ENCODE measurements at regions not wholly inside any gene's neighbourhood (a gene's known extent, or its start where the extent isn't known, plus 50 kb on each side); places are given as distances from the start of the nearest gene placed in this dataset.

DNA sequence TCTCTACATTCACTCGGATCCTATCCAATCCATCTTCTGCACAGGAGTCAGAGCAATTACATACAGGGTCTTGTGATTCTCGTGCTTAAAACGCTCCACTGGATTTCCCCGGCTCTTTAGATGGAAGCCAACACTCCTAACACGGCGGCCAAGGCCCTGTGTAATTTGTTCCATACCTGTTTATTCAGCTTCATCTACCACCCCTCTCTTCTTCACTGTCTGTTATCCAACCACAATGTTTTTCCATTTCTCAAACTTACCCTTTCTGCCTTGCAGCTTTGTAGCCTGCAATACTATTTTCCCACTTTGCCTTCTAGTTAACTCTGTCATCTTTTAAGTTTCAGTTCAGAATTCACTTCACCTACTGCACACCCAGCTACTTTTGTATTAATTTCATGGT lies 249.6 kb upstream of the USP25 start:
- peaks cover 21% of the 10 kb centered on the region for H3K4me1 Mint-ChIP-seq
- ATAC-seq (peak; percentile 37), DNase-seq (peak; percentile 13)
- no peaks in the 10 kb centered on the region for H3K27me3 Mint-ChIP-seq
- H3K9me3 Mint-ChIP-seq (ENCODE audit: low read depth), result peaks cover 17% of the 10 kb centered on the region
- CTCF ChIA-PET, result interaction anchor here (0.5 kb wide), 1 partner anchor 577 kb away, joined by 3 read pairs; no protein-coding TSS in a partner anchor
- intact Hi-C loops (cut with DNase I, micrococcal nuclease), result loop anchor here (5.0 kb wide), 4 partner anchors 63 to 1223 kb away; no protein-coding TSS in a partner anchor
- no peak overlapping the region for H3K4me3 Mint-ChIP-seq
- peaks cover 5% of the 10 kb centered on the region for H3K36me3 Mint-ChIP-seq (ENCODE audit: low read depth)
- H3K27ac Mint-ChIP-seq, result no peak overlapping the region
- POLR2A ChIA-PET, result interaction anchor here (0.6 kb wide), 1 partner anchor 91 kb away, joined by 5 read pairs; no protein-coding TSS in a partner anchor

DNA sequence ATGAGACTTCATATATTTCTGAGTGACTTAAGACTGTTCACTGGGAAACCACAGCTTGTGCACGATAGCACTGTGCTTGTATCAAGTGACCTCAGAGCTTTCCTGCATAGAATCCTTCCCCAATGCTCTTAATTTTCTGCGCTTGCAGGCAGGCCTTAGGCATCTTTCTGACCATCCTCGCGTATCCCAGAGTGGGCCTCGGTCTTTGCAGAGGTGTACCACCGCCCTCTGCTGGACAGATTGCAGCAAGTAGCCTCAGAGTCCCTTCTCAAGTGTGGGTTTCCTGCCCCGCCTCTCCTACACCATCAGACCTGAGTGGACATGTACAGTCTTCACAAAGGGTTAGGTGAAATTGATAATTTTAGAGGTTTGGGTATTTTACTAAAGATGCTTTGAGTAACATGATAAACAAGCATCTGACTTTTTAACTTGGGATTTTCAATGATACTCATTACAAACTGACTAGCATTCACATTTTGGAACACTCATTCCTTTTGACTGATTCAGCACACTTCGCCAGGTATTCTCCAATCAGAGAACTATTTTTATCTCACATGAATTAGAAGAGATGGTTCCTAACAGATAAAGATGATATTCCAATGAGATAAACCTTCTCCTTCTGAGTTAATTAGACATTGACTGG lies 246.5 kb upstream of the USP25 start:
- Mint-ChIP-seq H3K27ac (no peak overlapping the region), H3K9me3 (ENCODE audit: low read depth) (peaks cover 5% of the 10 kb centered on the region), H3K36me3 (ENCODE audit: low read depth) (no peaks in the 10 kb centered on the region), H3K4me3 (no peak overlapping the region), H3K27me3 (no peaks in the 10 kb centered on the region), H3K4me1 (peaks cover 21% of the 10 kb centered on the region)
- ChIA-PET CTCF (interaction anchor here (0.6 to 1.7 kb wide), 22 partner anchors 9 to 1247 kb away, joined by 3 to 15 read pairs (median 4); no protein-coding TSS in a partner anchor), POLR2A (interaction anchor here (0.5 kb wide), 1 partner anchor 96 kb away, joined by 4 read pairs; no protein-coding TSS in a partner anchor)
- intact Hi-C loops (cut with DNase I, micrococcal nuclease), result loop anchor here (1.0 to 5.0 kb wide), 8 partner anchors 66 to 1226 kb away; no protein-coding TSS in a partner anchor
- DNase-seq (peak; percentile 90), ATAC-seq (peak; percentile 95)

DNA sequence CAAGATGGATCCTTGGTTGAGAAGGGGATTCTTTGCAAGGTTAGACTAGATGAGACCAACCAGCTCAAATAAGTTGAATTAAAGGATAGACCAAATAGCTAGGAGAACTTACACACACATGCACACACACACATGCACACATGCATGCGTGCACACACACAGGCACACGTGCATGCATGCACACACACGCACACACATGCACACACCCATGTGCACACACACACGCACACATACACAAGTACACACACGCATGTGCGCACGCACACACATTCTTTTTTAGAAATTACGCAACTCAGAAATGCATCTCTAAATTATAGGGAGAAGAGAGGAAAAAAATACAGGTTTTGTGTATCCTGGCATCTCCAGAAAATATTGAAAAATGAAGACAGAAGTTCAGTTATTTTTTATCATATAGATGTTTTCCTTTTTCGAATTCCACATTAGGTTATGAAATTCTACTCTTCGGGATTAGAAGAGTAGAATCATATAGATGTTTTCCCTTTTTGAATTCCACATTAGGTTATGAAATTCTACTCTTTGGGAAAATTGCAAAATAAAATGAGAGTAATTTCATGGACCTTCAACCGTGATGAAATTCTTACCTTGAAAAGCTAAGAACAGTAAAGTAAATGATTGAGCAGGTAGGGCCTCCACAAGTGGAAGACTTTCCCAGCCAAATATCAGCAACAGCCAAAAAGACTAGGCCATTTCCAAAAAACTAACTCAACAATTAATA lies 243.2 kb upstream of the USP25 start:
- Mint-ChIP-seq H3K4me3 (no peak overlapping the region), H3K27me3 (no peaks in the 10 kb centered on the region), H3K9me3 (ENCODE audit: low read depth) (no peaks in the 10 kb centered on the region), H3K36me3 (ENCODE audit: low read depth) (no peaks in the 10 kb centered on the region), H3K4me1 (peaks cover 4% of the 10 kb centered on the region), H3K27ac (no peak overlapping the region)
- intact Hi-C loops (cut with DNase I, micrococcal nuclease), result no loop called here
- ATAC-seq (no peak), DNase-seq (no peak)
- POLR2A ChIA-PET, result interaction anchor here (0.7 kb wide), 1 partner anchor 22 kb away, joined by 4 read pairs; no protein-coding TSS in a partner anchor
- CTCF ChIA-PET, result interaction anchor here (0.6 to 1.6 kb wide), 2 partner anchors 69 to 424 kb away, joined by 3 read pairs; no protein-coding TSS in a partner anchor

DNA sequence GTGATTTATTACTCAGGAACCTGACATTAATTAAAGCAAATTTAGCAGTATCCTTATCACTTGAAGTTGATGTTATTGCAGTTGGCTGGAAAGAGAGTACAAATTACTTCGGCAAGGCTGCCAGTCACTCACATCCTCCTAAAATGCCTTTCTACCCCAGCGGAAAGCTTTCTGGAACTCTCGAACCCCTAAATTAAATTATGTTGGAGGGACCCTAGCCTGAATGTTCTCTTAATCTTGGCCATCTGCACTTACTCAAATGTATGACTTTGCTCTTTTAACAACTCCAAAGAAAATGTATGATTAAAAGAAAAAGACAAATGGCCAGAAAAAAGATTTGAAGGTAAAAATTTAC lies 242.6 kb upstream of the USP25 start:
- H3K4me1 Mint-ChIP-seq, result peaks cover 4% of the 10 kb centered on the region
- intact Hi-C loops (cut with DNase I, micrococcal nuclease), result no loop called here
- no peak for ATAC-seq
- H3K27ac Mint-ChIP-seq, result no peak overlapping the region
- no peaks in the 10 kb centered on the region for H3K9me3 Mint-ChIP-seq (ENCODE audit: low read depth)
- H3K27me3 Mint-ChIP-seq, result no peaks in the 10 kb centered on the region
- H3K4me3 Mint-ChIP-seq, result no peak overlapping the region
- ChIA-PET CTCF (no interaction called here), POLR2A (interaction anchor here (0.7 kb wide), 1 partner anchor 22 kb away, joined by 4 read pairs; no protein-coding TSS in a partner anchor)
- no peak for DNase-seq
- H3K36me3 Mint-ChIP-seq (ENCODE audit: low read depth), result no peaks in the 10 kb centered on the region

DNA sequence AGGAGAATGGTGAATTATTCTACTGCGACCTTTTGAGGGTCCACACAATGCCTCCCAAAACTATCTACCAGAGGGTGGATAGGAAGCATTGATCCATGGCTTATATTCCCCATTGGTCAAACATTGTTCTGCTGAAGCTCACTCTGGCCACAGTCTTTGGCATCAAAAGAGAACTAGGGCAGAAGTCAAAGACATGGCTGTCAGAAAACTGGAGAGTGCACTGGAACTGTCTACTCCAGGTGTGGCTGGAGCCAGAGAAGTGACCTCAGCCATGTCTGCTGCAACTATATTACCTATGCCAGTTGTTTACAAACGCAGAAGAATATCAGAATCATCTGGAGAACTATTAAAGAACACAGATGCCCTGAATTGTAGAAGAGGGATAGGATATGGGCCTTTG lies 238.7 kb upstream of the USP25 start:
- intact Hi-C loops (cut with DNase I, micrococcal nuclease), result no loop called here
- DNase-seq (no peak), ATAC-seq (no peak)
- no peaks in the 10 kb centered on the region for H3K4me1 Mint-ChIP-seq
- H3K4me3 Mint-ChIP-seq, result no peak overlapping the region
- ChIA-PET POLR2A (no interaction called here), CTCF (interaction anchor here (0.9 to 4.0 kb wide), 2 partner anchors 8 to 380 kb away, joined by 5 to 15 read pairs; no protein-coding TSS in a partner anchor)
- H3K36me3 Mint-ChIP-seq (ENCODE audit: low read depth), result no peaks in the 10 kb centered on the region
- H3K9me3 Mint-ChIP-seq (ENCODE audit: low read depth), result no peaks in the 10 kb centered on the region
- H3K27ac Mint-ChIP-seq, result no peak overlapping the region
- H3K27me3 Mint-ChIP-seq, result no peaks in the 10 kb centered on the region

DNA sequence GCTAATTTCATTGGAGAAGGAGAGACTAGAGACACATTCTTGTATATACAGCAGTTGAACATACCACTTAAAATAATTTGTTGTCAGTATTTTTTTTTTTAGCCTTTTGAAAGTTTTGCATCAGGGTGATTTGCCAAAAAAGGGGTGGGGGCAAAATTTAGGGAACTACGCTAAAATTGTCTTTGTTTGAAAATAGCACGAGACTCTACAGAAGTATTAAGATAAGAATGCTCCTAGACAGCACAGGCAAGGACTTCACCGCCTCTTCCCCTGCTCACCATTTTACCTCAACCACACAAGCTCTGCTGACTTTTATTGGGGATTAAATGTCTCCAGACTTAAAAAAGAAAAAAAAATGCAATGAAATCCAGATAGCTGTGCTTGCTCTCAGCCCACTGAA lies 236.1 kb upstream of the USP25 start:
- Mint-ChIP-seq H3K4me1 (no peaks in the 10 kb centered on the region), H3K36me3 (ENCODE audit: low read depth) (no peaks in the 10 kb centered on the region), H3K4me3 (no peak overlapping the region), H3K27ac (no peak overlapping the region), H3K27me3 (no peaks in the 10 kb centered on the region), H3K9me3 (ENCODE audit: low read depth) (no peaks in the 10 kb centered on the region)
- ATAC-seq (no peak), DNase-seq (no peak)
- intact Hi-C loops (cut with DNase I, micrococcal nuclease), result no loop called here
- POLR2A ChIA-PET, result no interaction called here
- CTCF ChIA-PET, result interaction anchor here (0.6 to 4.0 kb wide), 7 partner anchors 9 to 726 kb away, joined by 3 to 15 read pairs (median 3); no protein-coding TSS in a partner anchor

DNA sequence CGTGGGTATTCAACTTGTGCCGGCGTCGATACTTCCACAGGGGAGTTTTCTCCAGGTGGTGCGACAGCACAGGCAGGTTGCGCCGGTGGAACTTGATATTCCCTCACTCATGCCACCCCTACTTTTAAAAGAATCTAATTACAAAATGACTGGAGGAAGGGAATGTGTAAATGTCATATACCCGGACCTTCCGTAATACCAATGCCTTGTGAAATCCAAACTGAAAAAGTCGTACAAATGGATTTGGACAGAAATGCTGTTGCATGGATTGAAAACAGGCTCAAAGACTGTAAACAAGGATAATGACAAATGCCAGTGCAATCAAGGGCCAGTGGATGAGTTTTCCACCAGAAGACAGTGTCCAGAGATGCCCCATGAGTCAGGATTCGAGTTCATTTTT lies 235.3 kb upstream of the USP25 start:
- no peaks in the 10 kb centered on the region for H3K9me3 Mint-ChIP-seq (ENCODE audit: low read depth)
- ChIA-PET POLR2A (no interaction called here), CTCF (interaction anchor here (0.6 to 4.0 kb wide), 4 partner anchors 10 to 727 kb away, joined by 3 to 15 read pairs (median 4); no protein-coding TSS in a partner anchor)
- no peak for ATAC-seq
- H3K4me3 Mint-ChIP-seq, result no peak overlapping the region
- no peaks in the 10 kb centered on the region for H3K27me3 Mint-ChIP-seq
- H3K4me1 Mint-ChIP-seq, result no peaks in the 10 kb centered on the region
- no peak for DNase-seq
- H3K36me3 Mint-ChIP-seq (ENCODE audit: low read depth), result no peaks in the 10 kb centered on the region
- no peak overlapping the region for H3K27ac Mint-ChIP-seq
- intact Hi-C loops (cut with DNase I, micrococcal nuclease), result no loop called here

DNA sequence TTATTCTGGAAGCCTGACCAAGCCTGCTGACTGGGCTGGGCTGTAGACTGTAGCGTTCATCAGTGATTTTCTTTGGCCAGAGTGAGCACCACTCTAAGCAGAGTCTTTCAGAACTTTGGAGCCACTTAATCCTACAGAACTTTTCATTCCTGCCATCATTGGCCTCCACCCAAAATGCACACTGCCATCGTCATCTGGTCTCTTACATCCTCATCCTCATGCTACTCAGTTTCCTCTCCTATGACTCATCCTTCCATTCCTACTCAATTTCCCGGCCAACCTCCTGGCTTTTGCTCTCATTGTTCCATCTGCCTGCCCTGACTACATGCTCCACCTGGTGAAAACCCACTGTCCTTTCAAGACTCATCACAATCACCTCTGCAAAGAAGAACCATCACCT lies 233.8 kb upstream of the USP25 start:
- Mint-ChIP-seq H3K4me1 (no peaks in the 10 kb centered on the region), H3K9me3 (ENCODE audit: low read depth) (no peaks in the 10 kb centered on the region), H3K27me3 (no peaks in the 10 kb centered on the region), H3K36me3 (ENCODE audit: low read depth) (no peaks in the 10 kb centered on the region), H3K27ac (no peak overlapping the region), H3K4me3 (no peak overlapping the region)
- intact Hi-C loops (cut with DNase I, micrococcal nuclease), result no loop called here
- CTCF ChIA-PET, result interaction anchor here (1.5 kb wide), 1 partner anchor 13 kb away, joined by 6 read pairs; no protein-coding TSS in a partner anchor
- POLR2A ChIA-PET, result no interaction called here
- ATAC-seq, result no peak
- no peak for DNase-seq

DNA sequence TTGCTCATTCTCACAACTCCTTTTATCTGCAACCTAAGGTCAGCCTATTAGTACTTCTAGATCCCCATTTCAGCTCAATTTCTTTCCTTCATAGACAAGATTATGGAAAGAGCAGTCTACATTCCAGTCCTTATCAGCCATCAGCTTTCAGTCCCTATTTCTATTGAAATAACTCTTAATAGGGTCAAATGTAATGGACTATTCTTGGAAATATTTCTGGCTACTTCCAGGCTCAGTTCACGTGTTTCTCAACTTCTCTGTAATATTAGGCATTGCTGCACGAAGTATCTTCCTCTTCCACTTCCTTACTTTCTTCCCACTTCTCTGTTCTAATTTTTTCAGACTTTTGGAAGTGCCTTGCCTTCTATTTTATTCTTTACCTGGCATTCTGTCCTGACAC lies 232.9 kb upstream of the USP25 start:
- H3K4me1 Mint-ChIP-seq, result no peaks in the 10 kb centered on the region
- no peaks in the 10 kb centered on the region for H3K27me3 Mint-ChIP-seq
- DNase-seq, result no peak
- CTCF ChIA-PET, result interaction anchor here (1.5 kb wide), 1 partner anchor 14 kb away, joined by 6 read pairs; no protein-coding TSS in a partner anchor
- no peaks in the 10 kb centered on the region for H3K36me3 Mint-ChIP-seq (ENCODE audit: low read depth)
- intact Hi-C loops (cut with DNase I, micrococcal nuclease), result no loop called here
- ATAC-seq, result no peak
- H3K9me3 Mint-ChIP-seq (ENCODE audit: low read depth), result no peaks in the 10 kb centered on the region
- no peak overlapping the region for H3K4me3 Mint-ChIP-seq
- H3K27ac Mint-ChIP-seq, result no peak overlapping the region
- POLR2A ChIA-PET, result no interaction called here

DNA sequence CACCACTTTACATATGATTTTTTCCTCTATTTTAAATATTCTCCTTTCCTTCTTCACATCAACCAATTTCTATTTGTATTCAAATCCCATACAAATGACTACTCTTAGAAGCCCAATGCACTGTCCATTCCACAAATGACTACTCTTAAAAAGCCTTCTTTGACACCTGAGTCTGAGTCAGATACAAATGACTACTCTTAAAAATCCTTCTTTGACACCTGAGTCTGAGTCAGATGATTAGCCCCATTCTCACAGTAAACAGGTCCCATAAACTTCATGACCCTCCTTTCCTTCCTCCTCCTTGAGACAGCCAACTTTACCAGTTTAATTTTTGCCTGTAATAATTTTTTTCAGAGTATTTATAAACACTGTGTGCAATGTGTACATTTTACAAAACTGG lies 231.3 kb upstream of the USP25 start:
- H3K36me3 Mint-ChIP-seq (ENCODE audit: low read depth), result no peaks in the 10 kb centered on the region
- peak; percentile 68 for ATAC-seq

DNA sequence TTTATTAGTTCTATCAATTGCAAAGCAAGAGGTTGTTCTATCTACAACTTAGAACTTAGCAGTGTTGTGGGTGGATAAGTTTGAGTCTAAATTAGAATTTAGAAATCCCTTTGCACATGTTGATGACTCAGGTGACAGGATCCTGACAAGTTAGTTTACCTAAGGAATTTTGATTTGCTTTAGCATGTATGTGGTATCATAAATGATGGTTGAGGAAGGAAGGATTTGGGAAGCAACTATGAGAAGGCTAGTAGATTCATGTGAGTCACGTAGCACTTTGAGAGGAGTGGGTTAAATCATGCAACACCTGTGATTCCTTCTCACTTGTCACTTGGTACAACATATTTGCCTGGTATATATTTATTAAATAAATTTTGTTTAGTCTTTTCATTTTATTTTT lies 223.7 kb upstream of the USP25 start:
- ChIA-PET CTCF (no interaction called here), POLR2A (no interaction called here)
- ATAC-seq, result no peak
- Mint-ChIP-seq H3K27ac (no peak overlapping the region), H3K4me1 (no peaks in the 10 kb centered on the region), H3K36me3 (ENCODE audit: low read depth) (no peaks in the 10 kb centered on the region), H3K9me3 (ENCODE audit: low read depth) (peaks cover 2% of the 10 kb centered on the region), H3K4me3 (no peak overlapping the region), H3K27me3 (no peaks in the 10 kb centered on the region)
- DNase-seq, result no peak
- intact Hi-C loops (cut with DNase I, micrococcal nuclease), result no loop called here

More for the DNA sequence above, 231.3 kb upstream of the USP25 start:
- no peaks in the 10 kb centered on the region for H3K4me1 Mint-ChIP-seq
- H3K9me3 Mint-ChIP-seq (ENCODE audit: low read depth), result no peaks in the 10 kb centered on the region
- ChIA-PET CTCF (no interaction called here), POLR2A (no interaction called here)
- DNase-seq, result no peak
- H3K27ac Mint-ChIP-seq, result no peak overlapping the region
- H3K4me3 Mint-ChIP-seq, result no peak overlapping the region
- no peaks in the 10 kb centered on the region for H3K27me3 Mint-ChIP-seq
- intact Hi-C loops (cut with DNase I, micrococcal nuclease), result no loop called here

Data from activated CD4-positive, alpha-beta T cell treated with anti-CD3 and anti-CD28 coated beads for 36 hours (primary cell).